ENCODE measurements at regions not wholly inside any gene's neighbourhood (a gene's known extent, or its start where the extent isn't known, plus 50 kb on each side); places are given as distances from the start of the nearest gene placed in this dataset.

DNA sequence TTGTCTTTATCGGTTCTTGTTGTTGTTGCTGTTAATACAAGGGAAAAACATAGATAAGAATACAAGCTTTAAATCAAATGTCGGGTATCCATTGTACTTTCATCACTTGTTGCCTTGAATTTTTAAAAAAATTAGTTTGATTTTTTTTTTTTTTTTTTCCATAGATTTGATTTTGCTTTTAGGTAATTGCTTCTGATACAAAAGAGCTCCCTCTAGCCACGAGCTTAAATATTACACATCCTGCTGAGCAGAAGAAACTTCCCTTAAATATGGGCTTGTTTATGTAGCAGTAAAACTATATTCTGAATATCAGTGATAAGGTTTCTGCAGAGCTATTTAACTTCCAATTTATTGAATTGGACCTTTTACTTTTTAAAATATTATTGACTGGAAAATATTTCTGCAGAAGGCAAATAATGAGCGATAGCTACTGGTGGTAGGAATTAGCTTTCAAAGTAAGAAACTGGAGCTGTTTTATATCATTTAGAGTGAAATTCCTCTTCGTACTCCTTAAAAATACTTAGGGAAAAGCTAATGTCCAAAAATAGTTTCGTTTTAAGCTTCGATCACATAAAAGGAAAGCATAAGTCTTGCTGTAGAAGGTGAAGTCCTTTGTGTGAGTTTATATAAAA is 216.9 kb downstream of the POLR1F start:
- no peak for DNase-seq (ENCODE audit: low spot score in 2 of 2)
- no peak overlapping the region for H3K4me3 ChIP-seq

DNA sequence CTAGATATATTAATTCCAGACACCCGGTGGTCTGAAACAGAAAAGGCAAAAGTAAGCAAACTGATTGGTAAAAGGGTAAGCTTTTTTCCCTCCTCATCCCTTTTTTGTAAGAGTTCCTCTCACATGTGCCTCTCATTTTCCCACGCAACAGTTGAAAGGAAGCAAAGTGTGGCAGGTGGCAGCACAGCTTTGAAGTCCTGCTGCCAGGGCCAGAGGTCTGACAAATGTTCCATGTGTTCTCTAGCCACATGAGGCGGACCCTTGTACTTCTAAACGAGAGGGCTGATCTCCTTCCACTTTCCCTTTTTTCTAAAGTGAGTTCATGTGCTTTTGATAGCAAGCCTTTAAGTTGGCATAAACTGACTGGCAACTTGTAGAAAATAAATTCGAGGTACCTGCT is 217.5 kb downstream of the POLR1F start:
- no peaks in the 10 kb centered on the region for H3K4me1 ChIP-seq
- H3K36me3 ChIP-seq, result no peaks in the 10 kb centered on the region
- H3K9me3 ChIP-seq, result no peaks in the 10 kb centered on the region
- H3K4me3 ChIP-seq, result no peak overlapping the region
- DNase-seq (ENCODE audit: low spot score in 2 of 2), result no peak
- TF ChIP-seq POLR2AphosphoS5 (IDR thresholded peaks at IDR 0.05) (no peak), POLR2A (IDR thresholded peaks at IDR 0.05) (no peak)
- TF ChIP-seq, protein P1, sequence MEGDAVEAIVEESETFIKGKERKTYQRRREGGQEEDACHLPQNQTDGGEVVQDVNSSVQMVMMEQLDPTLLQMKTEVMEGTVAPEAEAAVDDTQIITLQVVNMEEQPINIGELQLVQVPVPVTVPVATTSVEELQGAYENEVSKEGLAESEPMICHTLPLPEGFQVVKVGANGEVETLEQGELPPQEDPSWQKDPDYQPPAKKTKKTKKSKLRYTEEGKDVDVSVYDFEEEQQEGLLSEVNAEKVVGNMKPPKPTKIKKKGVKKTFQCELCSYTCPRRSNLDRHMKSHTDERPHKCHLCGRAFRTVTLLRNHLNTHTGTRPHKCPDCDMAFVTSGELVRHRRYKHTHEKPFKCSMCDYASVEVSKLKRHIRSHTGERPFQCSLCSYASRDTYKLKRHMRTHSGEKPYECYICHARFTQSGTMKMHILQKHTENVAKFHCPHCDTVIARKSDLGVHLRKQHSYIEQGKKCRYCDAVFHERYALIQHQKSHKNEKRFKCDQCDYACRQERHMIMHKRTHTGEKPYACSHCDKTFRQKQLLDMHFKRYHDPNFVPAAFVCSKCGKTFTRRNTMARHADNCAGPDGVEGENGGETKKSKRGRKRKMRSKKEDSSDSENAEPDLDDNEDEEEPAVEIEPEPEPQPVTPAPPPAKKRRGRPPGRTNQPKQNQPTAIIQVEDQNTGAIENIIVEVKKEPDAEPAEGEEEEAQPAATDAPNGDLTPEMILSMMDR (IDR thresholded peaks at IDR 0.05), result no peak
- no peaks in the 10 kb centered on the region for H3K27me3 ChIP-seq
- intact Hi-C loops (cut with DNase I; ENCODE audit: low total_unique reads), result loop anchor here (5.0 kb wide), 1 partner anchor 849 kb away; no protein-coding TSS in a partner anchor
- no peak overlapping the region for H3K27ac ChIP-seq

More for the DNA sequence above, 216.9 kb downstream of the POLR1F start:
- intact Hi-C loops (cut with DNase I; ENCODE audit: low total_unique reads), result loop anchor here (5.0 kb wide), 1 partner anchor 850 kb away; no protein-coding TSS in a partner anchor
- Histone ChIP-seq H3K27ac (no peak overlapping the region), H3K9me3 (no peaks in the 10 kb centered on the region), H3K4me1 (no peaks in the 10 kb centered on the region), H3K36me3 (no peaks in the 10 kb centered on the region), H3K27me3 (no peaks in the 10 kb centered on the region)
- TF ChIP-seq POLR2AphosphoS5 (IDR thresholded peaks at IDR 0.05) (no peak), POLR2A (IDR thresholded peaks at IDR 0.05) (no peak)
- TF ChIP-seq, protein P1 (IDR thresholded peaks at IDR 0.05), result peak in 1 of 3 donors; percentile 35

DNA sequence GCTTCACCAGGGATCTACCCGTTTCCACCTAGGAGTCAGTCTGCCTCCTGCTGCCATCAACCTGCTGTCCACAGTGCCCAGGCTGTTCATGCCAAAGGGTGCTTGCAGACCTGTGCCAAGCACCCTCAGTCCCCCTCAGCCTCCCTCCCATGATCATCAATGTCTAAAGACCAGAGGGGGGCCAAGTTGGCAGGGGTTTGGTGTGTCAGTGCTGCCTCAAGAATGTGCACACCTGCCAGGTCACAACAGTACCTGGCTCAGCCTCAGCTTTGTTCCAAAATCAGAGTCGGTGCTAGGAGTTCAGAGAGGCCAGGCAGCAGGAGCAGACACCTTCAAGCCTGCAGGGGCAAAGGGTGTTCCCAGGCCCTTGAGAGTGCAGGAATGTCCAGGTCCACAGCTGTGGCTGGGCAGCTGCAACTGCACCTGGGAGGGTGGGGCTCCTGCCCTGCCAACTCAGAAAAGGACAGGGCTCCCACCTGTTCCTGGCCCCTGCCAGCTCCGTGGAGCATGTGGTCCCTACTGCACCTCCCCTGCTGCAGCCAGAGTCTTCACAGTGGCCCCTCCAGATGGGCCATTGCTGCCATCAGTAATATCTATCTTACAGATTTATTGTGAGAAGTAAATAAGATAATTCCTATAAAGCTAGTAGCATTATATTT is 219.5 kb downstream of the POLR1F start:
- Histone ChIP-seq H3K36me3 (no peaks in the 10 kb centered on the region), H3K4me3 (no peak overlapping the region), H3K27ac (no peak overlapping the region), H3K4me1 (no peaks in the 10 kb centered on the region), H3K9me3 (no peaks in the 10 kb centered on the region), H3K27me3 (no peaks in the 10 kb centered on the region)
- DNase-seq (ENCODE audit: low spot score in 2 of 2), result no peak
- intact Hi-C loops (cut with DNase I; ENCODE audit: low total_unique reads), result no loop called here
- TF ChIP-seq, protein P1 (IDR thresholded peaks at IDR 0.05), result no peak

DNA sequence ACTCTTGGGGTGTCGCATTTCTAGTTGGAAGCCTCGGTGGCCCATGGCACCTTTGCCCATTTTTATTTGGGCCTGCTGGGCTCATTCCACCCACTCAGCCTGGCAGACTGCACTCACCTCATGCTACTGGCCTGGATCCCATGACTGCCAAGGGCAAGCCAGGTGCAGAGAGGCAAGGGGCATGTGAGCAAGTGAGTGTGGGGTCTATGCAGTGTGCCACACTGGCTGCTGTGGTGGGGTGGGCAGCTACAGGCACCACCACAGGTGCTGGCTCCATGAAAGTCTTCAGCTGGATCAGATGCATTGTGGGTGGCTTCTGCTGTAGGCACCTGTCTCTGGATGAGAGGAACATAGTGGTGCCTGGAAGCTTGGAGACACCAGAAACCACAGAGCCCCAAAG is 220.8 kb downstream of the POLR1F start:
- no peak overlapping the region for H3K27ac ChIP-seq
- no peaks in the 10 kb centered on the region for H3K9me3 ChIP-seq
- H3K4me3 ChIP-seq, result no peak overlapping the region
- no peak for DNase-seq (ENCODE audit: low spot score in 2 of 2)
- no peaks in the 10 kb centered on the region for H3K27me3 ChIP-seq
- intact Hi-C loops (cut with DNase I; ENCODE audit: low total_unique reads), result no loop called here
- no peaks in the 10 kb centered on the region for H3K4me1 ChIP-seq
- TF ChIP-seq POLR2AphosphoS5 (IDR thresholded peaks at IDR 0.05) (no peak), POLR2A (IDR thresholded peaks at IDR 0.05) (no peak)
- TF ChIP-seq, protein P1 (IDR thresholded peaks at IDR 0.05), result no peak
- no peaks in the 10 kb centered on the region for H3K36me3 ChIP-seq

DNA sequence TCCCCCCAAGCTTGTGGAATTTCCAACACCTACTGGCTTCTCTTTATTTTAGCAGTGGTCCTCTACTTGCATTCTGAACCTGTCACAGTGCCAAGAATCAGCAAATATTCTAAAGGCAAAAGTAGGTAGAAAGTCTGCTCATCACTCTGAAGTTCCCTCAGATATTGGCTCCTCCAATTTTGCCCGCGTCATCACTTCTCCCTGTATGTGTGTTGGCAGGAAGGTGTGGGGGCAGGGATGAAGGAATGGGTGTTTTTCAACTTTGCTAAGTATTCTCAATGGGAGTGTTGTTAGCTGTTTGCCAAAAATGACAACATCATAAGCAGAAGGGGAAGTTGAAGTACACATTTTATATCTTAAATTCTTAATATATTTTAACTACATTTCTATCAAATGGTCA is 226.2 kb downstream of the POLR1F start:
- H3K27me3 ChIP-seq, result no peaks in the 10 kb centered on the region
- H3K27ac ChIP-seq, result no peak overlapping the region

More for the DNA sequence above, 226.2 kb downstream of the POLR1F start:
- Histone ChIP-seq H3K4me3 (no peak overlapping the region), H3K9me3 (no peaks in the 10 kb centered on the region), H3K4me1 (no peaks in the 10 kb centered on the region), H3K36me3 (no peaks in the 10 kb centered on the region)
- intact Hi-C loops (cut with DNase I; ENCODE audit: low total_unique reads), result no loop called here
- TF ChIP-seq POLR2AphosphoS5 (IDR thresholded peaks at IDR 0.05) (no peak), POLR2A (IDR thresholded peaks at IDR 0.05) (no peak)
- TF ChIP-seq, protein P1 (IDR thresholded peaks at IDR 0.05), result no peak
- no peak for DNase-seq (ENCODE audit: low spot score in 2 of 2)

Data from breast epithelium (tissue), 4 donors.